ENCODE measurements at regions not wholly inside any gene's neighbourhood (a gene's known extent, or its start where the extent isn't known, plus 50 kb on each side); places are given as distances from the start of the nearest gene placed in this dataset.
"Not testable (repeated sequence)": the region's sequence is repeated elsewhere in the genome, so short reads cannot be mapped to it uniquely, and the experiment has no call there.

DNA sequence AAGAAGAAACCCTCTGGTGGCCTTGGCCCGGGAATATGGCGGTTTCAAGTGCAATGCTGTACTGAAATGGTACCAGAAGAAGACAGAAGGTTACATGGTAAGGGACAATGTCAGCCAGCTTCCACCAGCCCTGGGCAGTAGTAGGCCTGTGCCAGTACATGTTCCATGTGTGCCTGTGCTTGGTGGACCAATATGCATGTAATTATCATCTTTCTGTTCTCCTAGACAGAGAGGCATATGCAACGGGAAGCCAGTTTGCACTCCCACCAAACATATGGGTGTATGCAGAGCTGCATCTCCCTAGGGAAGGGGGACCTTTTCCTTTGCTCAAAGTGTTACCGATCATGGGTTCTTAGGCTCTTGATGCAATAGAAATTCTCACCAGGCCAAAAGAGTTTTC is 80.9 kb upstream of the ADORA2B start:
- DNase-seq: not testable (repeated sequence)

DNA sequence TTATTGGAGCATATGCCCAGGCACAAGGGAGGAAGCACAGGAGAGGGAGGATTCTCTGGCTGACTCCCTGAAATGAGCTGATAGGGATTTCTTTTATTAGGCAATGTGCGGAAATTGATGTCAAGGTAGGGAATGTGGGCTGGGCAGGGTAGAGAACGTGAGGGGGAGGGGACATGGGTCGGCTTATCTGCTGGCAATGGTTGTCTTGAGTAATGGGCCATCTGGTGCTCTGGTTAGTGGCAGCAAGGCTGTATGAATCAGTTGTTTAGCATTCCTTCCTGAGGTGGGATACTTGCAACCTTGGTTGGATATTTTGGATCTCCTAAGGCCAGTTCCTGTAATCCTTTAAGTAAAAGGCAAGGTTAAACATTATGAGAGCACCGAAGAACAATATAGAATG is 80.5 kb upstream of the ADORA2B start:
- not testable (repeated sequence) for DNase-seq

GRCh38 chr17:15866015-15866414 is 78.9 kb upstream of the ADORA2B start:
- not testable (repeated sequence) for DNase-seq

- not testable (repeated sequence) for DNase-seq
Measured at GRCh38 chr17:15867331-15867730, 77.6 kb upstream of the ADORA2B start.

GRCh38 chr17:15869868-15870267 is 75.1 kb upstream of the ADORA2B start:
- not testable (repeated sequence) for DNase-seq

DNA sequence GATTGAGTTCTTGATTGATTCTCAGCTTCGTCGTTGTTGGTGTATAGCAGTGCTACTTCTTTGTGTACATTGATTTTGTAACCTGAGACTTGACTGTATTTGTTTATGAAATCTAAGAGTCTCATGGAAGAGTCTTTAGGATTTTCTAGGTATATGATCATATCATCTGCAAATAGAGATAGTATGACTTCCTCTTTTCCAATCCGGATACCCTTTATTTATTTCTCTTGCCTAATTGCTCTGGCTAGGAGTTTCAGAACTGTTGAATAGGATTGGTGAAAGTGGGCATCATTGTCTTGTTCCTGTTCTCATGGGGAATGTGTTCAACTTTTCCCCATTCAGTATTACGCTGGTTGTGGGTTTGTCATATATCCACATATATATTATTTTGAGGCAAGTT is 72.3 kb upstream of the ADORA2B start:
- DNase-seq: not testable (repeated sequence)

- DNase-seq: not testable (repeated sequence)
Measured at GRCh38 chr17:15877882-15878500, 66.9 kb upstream of the ADORA2B start.

GRCh38 chr17:15882058-15882720 is 62.7 kb upstream of the ADORA2B start:
- peak in 1 of 2 donors; percentile 33 for DNase-seq

GRCh38 chr17:15882777-15883176 is 62.2 kb upstream of the ADORA2B start:
- DNase-seq: peak in 1 of 2 donors; percentile 7

DNA sequence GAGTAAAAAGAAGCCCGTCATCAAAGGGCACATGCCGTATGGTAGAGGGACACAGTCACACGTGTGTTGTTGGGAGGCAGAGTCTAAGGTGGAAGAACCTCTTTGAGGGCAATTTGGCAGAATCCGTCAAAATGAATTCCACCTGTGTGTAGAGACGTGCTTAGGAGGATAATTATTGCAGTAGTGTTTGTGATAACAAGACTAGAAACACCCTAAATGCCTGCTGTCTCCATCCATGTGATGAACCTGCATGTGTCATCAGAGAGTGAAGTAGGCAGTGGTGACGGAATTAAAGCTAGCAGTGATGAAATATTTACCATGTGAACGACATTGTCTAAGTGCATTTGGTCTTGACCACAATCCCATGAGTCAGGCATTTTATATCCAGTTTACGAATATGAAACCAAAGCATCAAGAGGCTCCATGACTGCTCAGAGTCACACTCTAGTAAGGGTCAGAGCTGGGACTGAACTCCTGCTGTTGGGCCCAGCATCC is 61.3 kb upstream of the ADORA2B start:
- DNase-seq: peak; percentile 93 to 94

- DNase-seq: no peak
Measured at GRCh38 chr17:15884731-15885130, 60.2 kb upstream of the ADORA2B start.

GRCh38 chr17:15885770-15886169 is 59.2 kb upstream of the ADORA2B start:
- DNase-seq: no peak

GRCh38 chr17:15886221-15886620 is 58.7 kb upstream of the ADORA2B start:
- DNase-seq: no peak

GRCh38 chr17:15886804-15887203 is 58.1 kb upstream of the ADORA2B start:
- peak; percentile 13 to 30 for DNase-seq

DNA sequence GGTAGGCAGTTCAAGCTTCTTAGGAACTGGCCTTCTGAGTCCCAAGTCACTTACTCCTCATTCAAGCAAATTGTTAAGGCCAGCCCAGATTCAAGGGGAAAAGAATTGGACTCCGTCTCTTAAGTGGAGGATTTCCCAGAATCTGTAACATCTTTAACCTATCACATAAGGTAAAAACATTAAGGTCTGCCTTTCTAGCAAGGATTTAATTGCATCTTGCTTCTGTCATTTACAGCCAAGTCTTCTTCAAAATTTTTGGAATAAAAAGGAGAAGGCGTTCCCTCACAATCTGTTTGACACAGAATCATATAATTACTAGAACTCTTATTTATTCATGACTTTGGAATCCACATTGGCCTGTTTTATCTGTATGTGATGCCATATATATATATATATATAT is 56.5 kb upstream of the ADORA2B start:
- no peak for DNase-seq

- DNase-seq: no peak
Measured at GRCh38 chr17:15890279-15890892, 54.5 kb upstream of the ADORA2B start.

GRCh38 chr17:15891318-15891717 is 53.6 kb upstream of the ADORA2B start:
- no peak for DNase-seq

GRCh38 chr17:15892244-15892643 is 52.7 kb upstream of the ADORA2B start:
- DNase-seq: no peak

DNA sequence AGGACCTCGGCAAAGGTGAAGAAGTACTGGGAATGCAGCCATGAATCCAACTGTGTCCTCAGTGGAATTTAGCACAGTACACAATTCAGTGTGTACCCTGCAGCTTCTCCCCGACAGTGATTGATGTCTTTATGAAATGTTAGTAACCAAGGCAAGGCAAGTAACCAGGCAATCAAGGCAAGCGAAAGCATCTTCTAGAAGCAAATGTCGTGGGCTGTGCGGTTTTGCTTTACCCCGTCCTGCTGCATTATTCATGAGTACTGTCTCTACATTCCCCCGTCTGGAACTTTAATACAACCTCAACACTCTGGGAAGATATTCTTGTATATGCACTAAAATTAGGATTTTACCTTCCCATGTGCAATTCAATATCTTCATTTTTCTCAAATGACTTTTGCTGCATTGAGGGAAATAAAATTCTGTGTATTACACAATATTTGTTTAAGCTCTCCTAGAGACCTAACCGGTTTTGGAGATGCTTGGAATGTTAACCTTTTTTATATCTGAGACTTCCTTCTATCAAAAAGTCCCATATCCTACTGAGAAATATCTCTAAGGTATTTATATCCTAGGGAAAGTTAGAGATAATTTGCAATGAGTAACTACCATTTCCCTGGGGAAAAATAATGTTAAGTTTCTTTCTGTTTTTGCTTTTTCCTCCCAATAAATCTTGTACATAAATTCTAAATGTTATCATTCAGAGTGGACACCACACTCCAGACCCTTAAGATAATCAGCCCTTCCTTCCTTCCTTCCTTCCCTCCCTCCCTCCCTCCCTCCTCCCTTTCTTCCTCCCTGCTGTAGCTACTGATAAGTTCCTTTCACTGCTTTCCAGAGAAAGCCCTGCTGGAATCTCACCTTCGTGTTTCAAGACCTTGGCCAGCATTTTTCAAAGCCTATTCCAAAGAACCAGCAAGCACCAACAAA is 51.9 kb upstream of the ADORA2B start:
- no peak for DNase-seq

DNA sequence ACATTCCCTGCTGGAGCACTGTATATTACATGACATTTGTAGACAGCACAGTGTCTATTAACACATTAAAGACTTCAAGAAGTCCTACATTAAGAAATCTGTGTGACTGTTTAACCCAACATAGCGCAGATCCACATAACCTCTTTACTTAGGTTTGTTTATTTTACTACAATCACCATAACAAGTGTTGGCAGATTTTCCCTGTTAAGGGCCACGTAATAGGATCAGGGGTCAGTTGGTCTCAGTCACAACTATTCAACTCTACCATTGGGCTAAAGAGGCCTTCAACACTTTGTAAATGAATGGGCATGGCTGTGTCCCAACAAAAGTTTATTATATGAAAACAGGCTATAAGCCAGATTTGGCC is 51.3 kb upstream of the ADORA2B start:
- DNase-seq: no peak

DNA sequence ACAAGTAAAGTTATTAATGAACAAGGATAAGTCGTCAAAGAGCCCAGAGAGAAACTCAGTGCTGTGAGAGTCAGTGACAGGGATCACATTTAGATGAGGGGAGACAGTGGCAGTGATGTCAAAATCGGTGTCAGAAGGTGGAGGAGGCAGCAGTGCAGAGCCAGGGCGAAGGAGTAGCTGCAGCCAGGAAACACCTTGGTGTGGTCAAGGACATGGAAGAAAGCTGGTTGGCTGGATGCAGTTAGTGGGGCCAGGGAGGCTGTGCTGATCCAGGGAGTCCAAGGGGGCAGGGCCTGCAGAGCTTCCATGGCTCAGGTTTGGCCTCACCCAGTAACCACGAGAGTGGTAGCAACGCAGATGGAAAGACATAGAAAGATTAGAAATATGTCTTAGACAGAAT is 50.7 kb upstream of the ADORA2B start:
- DNase-seq: no peak

DNA sequence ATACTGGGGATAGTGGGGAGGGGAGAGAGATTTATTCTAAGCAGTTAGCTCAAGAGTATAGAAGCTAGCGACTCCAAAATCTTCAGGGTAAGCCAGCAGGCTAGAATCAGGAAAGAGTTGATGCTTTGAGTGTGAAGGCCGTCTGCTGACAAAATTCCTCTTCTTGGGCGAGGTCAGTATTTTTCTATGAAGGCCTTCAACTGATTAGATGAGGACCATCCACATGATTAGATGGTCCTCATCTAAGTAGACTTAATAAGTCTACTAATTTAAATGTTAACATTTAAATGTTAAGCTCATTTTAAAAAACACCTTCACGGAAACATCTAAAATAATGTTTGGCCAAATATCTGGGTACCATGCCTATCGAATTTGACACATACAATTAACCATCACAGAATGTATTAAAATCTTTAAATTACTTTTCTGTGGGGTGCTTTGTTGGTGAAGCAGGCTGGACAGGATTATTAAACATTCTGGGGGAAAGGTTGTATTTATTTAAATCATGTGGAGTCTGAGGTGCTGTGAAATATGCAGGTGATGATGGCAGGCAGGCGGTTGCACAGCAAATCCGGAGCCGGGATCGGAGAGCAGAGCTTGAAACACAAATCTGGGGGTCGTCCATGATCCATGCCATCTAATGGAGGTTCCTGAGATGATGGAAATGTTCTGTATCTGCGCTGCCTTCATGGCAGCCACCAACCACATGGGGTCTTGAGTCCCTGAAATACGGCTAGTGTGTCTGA is 49.8 kb upstream of the ADORA2B start:
- DNase-seq: no peak

Data from inflammatory macrophage treated with lipopolysaccharide for 1 hour (primary cell).